Esophagus squamous epithelium (tissue), 4 donors: ENCODE measurements at regions not wholly inside any gene's neighbourhood (a gene's known extent, or its start where the extent isn't known, plus 50 kb on each side); places are given as distances from the start of the nearest gene placed in this dataset.

ENCODE experiments used
- POLR2A ChIP-seq, 4 donors: fragments of 450-650 bp; IDR thresholded peaks; one replicate each; pipeline ENCODE4 v1.6.1; 2017; ENCODE audit warnings: antibody characterized with exemption in 4 of 4, mild to moderate bottlenecking in 4 of 4, moderate library complexity in 3 of 4
- TF ChIP-seq, protein P1 (sequence below), 6 experiments: fragments of 450-650 bp in 4 of 6; fragments of 200-600 bp in 2 of 6; sonication (generic) in 2 of 6; IDR thresholded peaks; one replicate each; pipeline ENCODE4 v1.5.1; 2016 to 2019; ENCODE audit warnings: antibody characterized with exemption in 6 of 6, mild to moderate bottlenecking in 4 of 6, moderate library complexity in 4 of 6

DNA sequence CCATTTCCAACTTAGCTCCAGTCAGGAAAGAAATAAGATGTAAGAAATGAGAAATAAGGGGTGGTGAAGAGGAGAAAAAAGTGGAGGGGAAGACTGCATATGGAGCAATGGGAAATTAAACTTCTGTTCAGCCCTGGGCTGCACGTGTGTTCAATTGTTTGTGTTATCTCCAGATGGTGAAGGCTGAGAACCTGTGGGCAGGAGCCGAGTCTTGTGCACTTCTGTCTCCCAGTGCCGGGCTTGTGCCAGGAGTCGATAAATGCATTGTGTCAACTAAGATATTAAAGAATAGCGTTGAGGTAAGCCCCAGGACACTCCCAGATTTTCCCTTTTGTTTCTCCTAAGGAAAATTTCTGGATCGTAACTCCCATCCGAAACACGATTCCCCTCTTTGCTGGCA is 98.2 kb downstream of the PRLHR start:
- TF ChIP-seq, protein P1, sequence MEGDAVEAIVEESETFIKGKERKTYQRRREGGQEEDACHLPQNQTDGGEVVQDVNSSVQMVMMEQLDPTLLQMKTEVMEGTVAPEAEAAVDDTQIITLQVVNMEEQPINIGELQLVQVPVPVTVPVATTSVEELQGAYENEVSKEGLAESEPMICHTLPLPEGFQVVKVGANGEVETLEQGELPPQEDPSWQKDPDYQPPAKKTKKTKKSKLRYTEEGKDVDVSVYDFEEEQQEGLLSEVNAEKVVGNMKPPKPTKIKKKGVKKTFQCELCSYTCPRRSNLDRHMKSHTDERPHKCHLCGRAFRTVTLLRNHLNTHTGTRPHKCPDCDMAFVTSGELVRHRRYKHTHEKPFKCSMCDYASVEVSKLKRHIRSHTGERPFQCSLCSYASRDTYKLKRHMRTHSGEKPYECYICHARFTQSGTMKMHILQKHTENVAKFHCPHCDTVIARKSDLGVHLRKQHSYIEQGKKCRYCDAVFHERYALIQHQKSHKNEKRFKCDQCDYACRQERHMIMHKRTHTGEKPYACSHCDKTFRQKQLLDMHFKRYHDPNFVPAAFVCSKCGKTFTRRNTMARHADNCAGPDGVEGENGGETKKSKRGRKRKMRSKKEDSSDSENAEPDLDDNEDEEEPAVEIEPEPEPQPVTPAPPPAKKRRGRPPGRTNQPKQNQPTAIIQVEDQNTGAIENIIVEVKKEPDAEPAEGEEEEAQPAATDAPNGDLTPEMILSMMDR (IDR thresholded peaks at IDR 0.05) = no peak
- TF ChIP-seq POLR2A (IDR thresholded peaks at IDR 0.05) = no peak
